Mononuclear cell (primary cell): ENCODE measurements at regions not wholly inside any gene's neighbourhood (a gene's known extent, or its start where the extent isn't known, plus 50 kb on each side); places are given as distances from the start of the nearest gene placed in this dataset.

Source experiments
- H3K27me3 ChIP-seq: 2 replicates; pipeline ENCODE4 v1.6.0; 2011; ENCODE audit warnings: low read length, control low read depth; ENCODE audit not compliant: insufficient read depth
- H3K4me1 ChIP-seq: 2 replicates; pipeline ENCODE4 v1.5.1; 2011; ENCODE audit warnings: mild to moderate bottlenecking, low read length, control low read depth; ENCODE audit not compliant: insufficient read depth
- H3K4me3 ChIP-seq: 2 replicates; pipeline ENCODE4 v1.5.1; 2011; ENCODE audit warnings: mild to moderate bottlenecking, low read length, moderate library complexity
- H3K9me3 ChIP-seq: 2 replicates; pipeline ENCODE4 v1.5.1; 2011; ENCODE audit warnings: low read depth, mild to moderate bottlenecking, control low read depth, low read length

GRCh38 chr3:171949554-171949953, 89.8 kb upstream of the FNDC3B start:
- Histone ChIP-seq H3K27me3 (no peaks in the 10 kb centered on the region), H3K4me3 (no peak overlapping the region), H3K4me1 (peaks cover 3% of the 10 kb centered on the region), H3K9me3 (no peaks in the 10 kb centered on the region)

GRCh38 chr3:171950373-171950772, 89.0 kb upstream of the FNDC3B start:
- Histone ChIP-seq H3K27me3 (no peaks in the 10 kb centered on the region), H3K4me3 (no peak overlapping the region), H3K9me3 (no peaks in the 10 kb centered on the region), H3K4me1 (peaks cover 4% of the 10 kb centered on the region)

GRCh38 chr3:171951597-171951996, 87.8 kb upstream of the FNDC3B start:
- Histone ChIP-seq H3K4me1 (peaks cover 4% of the 10 kb centered on the region), H3K27me3 (no peaks in the 10 kb centered on the region), H3K4me3 (no peak overlapping the region), H3K9me3 (no peaks in the 10 kb centered on the region)

GRCh38 chr3:171953301-171954022, 85.9 kb upstream of the FNDC3B start:
- H3K4me3 ChIP-seq: no peak overlapping the region
- H3K4me1 ChIP-seq: peaks cover 4% of the 10 kb centered on the region
- no peaks in the 10 kb centered on the region for H3K27me3 ChIP-seq
- H3K9me3 ChIP-seq: no peaks in the 10 kb centered on the region

GRCh38 chr3:171954690-171955383, 84.5 kb upstream of the FNDC3B start:
- Histone ChIP-seq H3K4me1 (peaks cover 9% of the 10 kb centered on the region), H3K4me3 (no peak overlapping the region), H3K9me3 (no peaks in the 10 kb centered on the region), H3K27me3 (no peaks in the 10 kb centered on the region)

GRCh38 chr3:171955598-171955997, 83.8 kb upstream of the FNDC3B start:
- Histone ChIP-seq H3K27me3 (no peaks in the 10 kb centered on the region), H3K9me3 (no peaks in the 10 kb centered on the region), H3K4me1 (peaks cover 17% of the 10 kb centered on the region), H3K4me3 (no peak overlapping the region)

GRCh38 chr3:171956181-171956683, 83.1 kb upstream of the FNDC3B start:
- no peaks in the 10 kb centered on the region for H3K27me3 ChIP-seq
- no peak overlapping the region for H3K4me3 ChIP-seq
- peaks cover 23% of the 10 kb centered on the region for H3K4me1 ChIP-seq
- no peaks in the 10 kb centered on the region for H3K9me3 ChIP-seq

- Histone ChIP-seq H3K4me1 (peaks cover 23% of the 10 kb centered on the region), H3K27me3 (no peaks in the 10 kb centered on the region), H3K9me3 (no peaks in the 10 kb centered on the region), H3K4me3 (no peak overlapping the region)
Observed at GRCh38 chr3:171956705-171957104, 82.7 kb upstream of the FNDC3B start.

GRCh38 chr3:171959532-171960089, 79.8 kb upstream of the FNDC3B start:
- Histone ChIP-seq H3K9me3 (no peaks in the 10 kb centered on the region), H3K4me1 (peaks cover 23% of the 10 kb centered on the region), H3K4me3 (no peak overlapping the region), H3K27me3 (no peaks in the 10 kb centered on the region)

- H3K27me3 ChIP-seq: no peaks in the 10 kb centered on the region
- peaks cover 19% of the 10 kb centered on the region for H3K4me1 ChIP-seq
- H3K9me3 ChIP-seq: no peaks in the 10 kb centered on the region
- no peak overlapping the region for H3K4me3 ChIP-seq
Observed at GRCh38 chr3:171960159-171960558, 79.2 kb upstream of the FNDC3B start.

GRCh38 chr3:171962137-171962720, 77.1 kb upstream of the FNDC3B start:
- peaks cover 31% of the 10 kb centered on the region for H3K4me1 ChIP-seq
- no peaks in the 10 kb centered on the region for H3K27me3 ChIP-seq
- H3K9me3 ChIP-seq: no peaks in the 10 kb centered on the region
- H3K4me3 ChIP-seq: no peak overlapping the region

- Histone ChIP-seq H3K27me3 (no peaks in the 10 kb centered on the region), H3K4me3 (no peak overlapping the region), H3K9me3 (no peaks in the 10 kb centered on the region), H3K4me1 (peaks cover 42% of the 10 kb centered on the region)
Observed at GRCh38 chr3:171963546-171963945, 75.8 kb upstream of the FNDC3B start.

GRCh38 chr3:171965067-171965712, 74.2 kb upstream of the FNDC3B start:
- no peak overlapping the region for H3K4me3 ChIP-seq
- H3K4me1 ChIP-seq: peaks cover 42% of the 10 kb centered on the region
- H3K9me3 ChIP-seq: no peaks in the 10 kb centered on the region
- H3K27me3 ChIP-seq: no peaks in the 10 kb centered on the region

GRCh38 chr3:171966533-171967136, 72.7 kb upstream of the FNDC3B start:
- Histone ChIP-seq H3K9me3 (no peaks in the 10 kb centered on the region), H3K4me1 (peaks cover 43% of the 10 kb centered on the region), H3K27me3 (no peaks in the 10 kb centered on the region), H3K4me3 (no peak overlapping the region)
